NCI-H2029 (cell line): ENCODE measurements at regions not wholly inside any gene's neighbourhood (a gene's known extent, or its start where the extent isn't known, plus 50 kb on each side); places are given as distances from the start of the nearest gene placed in this dataset.
A peak's percentile ranks its signal among the peaks of the same experiment; 100 is the strongest.

Source experiments
- DNase-seq: peaks from one replicate; lab custom pipeline; 2025; lab: John Stamatoyannopoulos, UW

GRCh38 chr1:57925226-57925625, 501.4 kb upstream of the DAB1 start:
- DNase-seq: no peak

GRCh38 chr1:57922130-57922529, 498.3 kb upstream of the DAB1 start:
- no peak for DNase-seq

GRCh38 chr1:57916041-57916440, 492.2 kb upstream of the DAB1 start:
- DNase-seq: no peak

- DNase-seq: no peak
Observed at GRCh38 chr1:57911427-57911826, 487.6 kb upstream of the DAB1 start.

- DNase-seq: no peak
Observed at GRCh38 chr1:57910782-57911181, 486.9 kb upstream of the DAB1 start.

GRCh38 chr1:57910305-57910704, 486.4 kb upstream of the DAB1 start:
- no peak for DNase-seq

- no peak for DNase-seq
Observed at GRCh38 chr1:57908147-57908890, 484.5 kb upstream of the DAB1 start.

GRCh38 chr1:57901208-57901919, 477.5 kb upstream of the DAB1 start:
- no peak for DNase-seq

- DNase-seq: no peak
Observed at GRCh38 chr1:57898531-57898930, 474.7 kb upstream of the DAB1 start.

GRCh38 chr1:57897581-57897980, 473.7 kb upstream of the DAB1 start:
- no peak for DNase-seq

- no peak for DNase-seq
Observed at GRCh38 chr1:57894315-57894714, 470.5 kb upstream of the DAB1 start.

GRCh38 chr1:57889676-57890320, 465.9 kb upstream of the DAB1 start:
- DNase-seq: no peak

- no peak for DNase-seq
Observed at GRCh38 chr1:57887964-57888491, 464.2 kb upstream of the DAB1 start.

GRCh38 chr1:57886376-57886775, 462.5 kb upstream of the DAB1 start:
- no peak for DNase-seq

GRCh38 chr1:57883642-57883995, 459.8 kb upstream of the DAB1 start:
- DNase-seq: no peak

GRCh38 chr1:57882934-57883641, 459.2 kb upstream of the DAB1 start:
- DNase-seq: no peak

GRCh38 chr1:57882072-57882471, 458.2 kb upstream of the DAB1 start:
- DNase-seq: no peak

GRCh38 chr1:57881639-57882038, 457.8 kb upstream of the DAB1 start:
- DNase-seq: no peak

GRCh38 chr1:57879700-57880099, 455.8 kb upstream of the DAB1 start:
- DNase-seq: no peak

GRCh38 chr1:57874418-57874877, 450.6 kb upstream of the DAB1 start:
- DNase-seq: peak; percentile 73

GRCh38 chr1:57872913-57873312, 449.1 kb upstream of the DAB1 start:
- no peak for DNase-seq

GRCh38 chr1:57868908-57869307, 445.0 kb upstream of the DAB1 start:
- no peak for DNase-seq
